Neutrophil (primary cell): ENCODE measurements at regions not wholly inside any gene's neighbourhood (a gene's known extent, or its start where the extent isn't known, plus 50 kb on each side); places are given as distances from the start of the nearest gene placed in this dataset.

Source experiments
- H3K27ac ChIP-seq: fragments of 200-600 bp; sonication (generic); 2 replicates; pipeline ENCODE4 v1.5.1; 2016; ENCODE audit warnings: mild to moderate bottlenecking, moderate library complexity
- H3K27me3 ChIP-seq: fragments of 200-600 bp; sonication (generic); 2 replicates; pipeline ENCODE4 v1.6.0; 2016; ENCODE audit warnings: mild to moderate bottlenecking
- H3K36me3 ChIP-seq: fragments of 200-600 bp; sonication (generic); 2 replicates; pipeline ENCODE4 v1.5.1; 2017
- H3K4me1 ChIP-seq, 2 experiments: fragments of 200-600 bp in 1 of 2; sonication (generic) in 1 of 2; 1 replicate in 1 of 2; 2 replicates in 1 of 2; pipeline versions ENCODE4 v1.5.1 to v1.6.1; 2013 to 2016; ENCODE audit warnings: low read depth in 1 of 2, low read length in 1 of 2, mild to moderate bottlenecking in 1 of 2, moderate library complexity in 1 of 2; ENCODE audit not compliant: control insufficient read depth in 1 of 2, insufficient read depth in 1 of 2
- H3K4me3 ChIP-seq, 2 experiments: fragments of 200-600 bp in 1 of 2; sonication (generic) in 1 of 2; 1 replicate in 1 of 2; 2 replicates in 1 of 2; pipeline ENCODE4 v1.5.1; 2013 to 2016; ENCODE audit warnings: low read depth in 1 of 2, low read length in 1 of 2, mild to moderate bottlenecking in 1 of 2, moderate library complexity in 1 of 2
- H3K9me3 ChIP-seq: fragments of 200-600 bp; sonication (generic); 2 replicates; pipeline ENCODE4 v1.5.1; 2016
- CTCF ChIP-seq: fragments of 200-600 bp; sonication (generic); IDR thresholded peaks from 2 replicates; pipeline ENCODE4 v1.5.1; 2016; ENCODE audit warnings: antibody characterized with exemption

GRCh38 chr5:158477214-158477613 lies 618.3 kb upstream of the CLINT1 start:
- no peak for TF ChIP-seq CTCF
- no peak overlapping the region for H3K4me3 ChIP-seq
- no peaks in the 10 kb centered on the region for H3K27me3 ChIP-seq
- H3K36me3 ChIP-seq = no peaks in the 10 kb centered on the region
- H3K4me1 ChIP-seq = no peaks in the 10 kb centered on the region
- no peak overlapping the region for H3K27ac ChIP-seq
- no peaks in the 10 kb centered on the region for H3K9me3 ChIP-seq

GRCh38 chr5:158473016-158473635 lies 614.2 kb upstream of the CLINT1 start:
- Histone ChIP-seq H3K36me3 (no peaks in the 10 kb centered on the region), H3K4me3 (no peak overlapping the region), H3K27ac (no peak overlapping the region), H3K27me3 (no peaks in the 10 kb centered on the region), H3K4me1 (peaks cover 5 to 10% of the 10 kb centered on the region in 2 experiments), H3K9me3 (no peaks in the 10 kb centered on the region)
- TF ChIP-seq CTCF = no peak

GRCh38 chr5:158471535-158471924 lies 612.6 kb upstream of the CLINT1 start:
- peaks cover 17 to 24% of the 10 kb centered on the region in 2 experiments for H3K4me1 ChIP-seq
- H3K27ac ChIP-seq = no peak overlapping the region
- H3K9me3 ChIP-seq = no peaks in the 10 kb centered on the region
- no peak for TF ChIP-seq CTCF
- no peaks in the 10 kb centered on the region for H3K36me3 ChIP-seq
- H3K27me3 ChIP-seq = no peaks in the 10 kb centered on the region
- no peak overlapping the region for H3K4me3 ChIP-seq

GRCh38 chr5:158470764-158471534 lies 612.0 kb upstream of the CLINT1 start:
- no peaks in the 10 kb centered on the region for H3K36me3 ChIP-seq
- TF ChIP-seq CTCF = no peak
- H3K4me3 ChIP-seq = no peak overlapping the region
- no peak overlapping the region for H3K27ac ChIP-seq
- peaks cover 23 to 30% of the 10 kb centered on the region in 2 experiments for H3K4me1 ChIP-seq
- no peaks in the 10 kb centered on the region for H3K9me3 ChIP-seq
- no peaks in the 10 kb centered on the region for H3K27me3 ChIP-seq

GRCh38 chr5:158468444-158468843 lies 609.5 kb upstream of the CLINT1 start:
- Histone ChIP-seq H3K27me3 (no peaks in the 10 kb centered on the region), H3K36me3 (no peaks in the 10 kb centered on the region), H3K4me3 (no peak overlapping the region), H3K27ac (peak overlapping the region; percentile 30), H3K9me3 (no peaks in the 10 kb centered on the region), H3K4me1 (peaks cover 48 to 55% of the 10 kb centered on the region in 2 experiments)
- TF ChIP-seq CTCF = no peak
